Transverse colon (tissue), 4 donors: ENCODE measurements at regions not wholly inside any gene's neighbourhood (a gene's known extent, or its start where the extent isn't known, plus 50 kb on each side); places are given as distances from the start of the nearest gene placed in this dataset.

Experiments
- CTCF ChIP-seq, 5 experiments: fragments of 200-600 bp in 3 of 5; fragments of 450-650 bp in 2 of 5; sonication (generic) in 3 of 5; IDR thresholded peaks; 1 replicate in 2 of 5; 2 replicates in 3 of 5; pipeline ENCODE4 v1.5.1; 2016 to 2017; ENCODE audit warnings: antibody characterized with exemption in 5 of 5, inconsistent platforms in 3 of 5, mild to moderate bottlenecking in 2 of 5, moderate library complexity in 1 of 5
- POLR2AphosphoS5 ChIP-seq, 3 donors: sonication (generic); formaldehyde crosslinking; IDR thresholded peaks; one replicate each; pipeline ENCODE4 v1.6.1; 2016; ENCODE audit warnings: antibody characterized with exemption in 3 of 3

- TF ChIP-seq CTCF (IDR thresholded peaks at IDR 0.05) (no peak), POLR2AphosphoS5 (IDR thresholded peaks at IDR 0.05) (no peak)
Measured at GRCh38 chr4:134533068-134533467, 331.5 kb upstream of the PABPC4L start.
